ENCODE measurements at regions not wholly inside any gene's neighbourhood (a gene's known extent, or its start where the extent isn't known, plus 50 kb on each side); places are given as distances from the start of the nearest gene placed in this dataset.
"Not testable (repeated sequence)": the region's sequence is repeated elsewhere in the genome, so short reads cannot be mapped to it uniquely, and the experiment has no call there.

DNA sequence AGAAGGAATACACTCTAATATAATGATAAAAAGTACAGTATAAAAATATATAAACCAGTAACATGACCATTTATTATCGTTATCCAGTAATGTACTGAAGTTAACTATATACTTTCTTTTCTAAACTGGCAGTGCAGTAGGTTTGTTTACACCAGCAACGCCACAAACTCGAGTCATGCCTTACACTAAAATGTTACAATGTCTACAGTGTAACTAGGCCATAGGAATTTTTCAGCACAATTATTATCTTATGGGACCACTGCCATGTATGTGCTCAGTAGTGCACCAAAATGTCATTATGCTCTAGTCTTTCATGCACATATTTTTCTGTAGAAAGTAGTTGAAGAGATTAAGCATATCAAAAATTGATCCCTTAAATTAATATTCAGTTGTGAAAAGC lies 609.8 kb upstream of the BCHE start:
- Histone ChIP-seq H3K4me1 (ENCODE audit: control insufficient read depth, insufficient read depth, low read length) (no peaks in the 10 kb centered on the region), H3K27ac (ENCODE audit: insufficient read depth, low read depth, low read length, poor library complexity, severe bottlenecking) (no peak overlapping the region), H3K36me3 (ENCODE audit: control insufficient read depth, insufficient read depth, low read length) (no peaks in the 10 kb centered on the region), H3K4me3 (ENCODE audit: insufficient read depth, low read depth, low read length) (no peak overlapping the region), H3K27me3 (ENCODE audit: control insufficient read depth, insufficient read depth, low read length, poor library complexity, severe bottlenecking) (no peaks in the 10 kb centered on the region), H3K9me3 (ENCODE audit: control insufficient read depth, low read length) (no peaks in the 10 kb centered on the region)
- 97 to 98% methylated on average over 3 of the region's 3 CpGs for WGBS, 2 experiments

DNA sequence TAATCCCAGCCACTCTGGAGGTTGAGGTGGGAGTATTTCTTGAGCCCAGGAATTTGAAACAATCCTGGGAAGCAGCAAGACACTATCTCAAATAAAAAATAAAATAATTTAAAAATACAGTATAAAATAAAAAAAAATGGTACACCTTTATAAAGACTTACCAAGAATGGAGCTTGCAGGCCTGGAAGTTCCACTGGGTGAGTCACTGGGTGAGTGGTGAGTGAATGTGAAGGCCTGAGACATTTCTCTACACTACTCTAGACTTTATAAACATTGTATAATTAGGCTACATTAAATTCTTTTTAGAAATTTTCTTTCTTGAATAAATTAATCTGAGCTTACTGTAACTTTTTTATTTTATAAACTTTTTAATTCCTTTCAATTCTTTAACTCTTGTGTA lies 609.1 kb upstream of the BCHE start:
- Histone ChIP-seq H3K4me3 (ENCODE audit: insufficient read depth, low read depth, low read length) (no peak overlapping the region), H3K9me3 (ENCODE audit: control insufficient read depth, low read length) (no peaks in the 10 kb centered on the region), H3K36me3 (ENCODE audit: control insufficient read depth, insufficient read depth, low read length) (no peaks in the 10 kb centered on the region), H3K27me3 (ENCODE audit: control insufficient read depth, insufficient read depth, low read length, poor library complexity, severe bottlenecking) (no peaks in the 10 kb centered on the region), H3K27ac (ENCODE audit: insufficient read depth, low read depth, low read length, poor library complexity, severe bottlenecking) (no peak overlapping the region), H3K4me1 (ENCODE audit: control insufficient read depth, insufficient read depth, low read length) (no peaks in the 10 kb centered on the region)

DNA sequence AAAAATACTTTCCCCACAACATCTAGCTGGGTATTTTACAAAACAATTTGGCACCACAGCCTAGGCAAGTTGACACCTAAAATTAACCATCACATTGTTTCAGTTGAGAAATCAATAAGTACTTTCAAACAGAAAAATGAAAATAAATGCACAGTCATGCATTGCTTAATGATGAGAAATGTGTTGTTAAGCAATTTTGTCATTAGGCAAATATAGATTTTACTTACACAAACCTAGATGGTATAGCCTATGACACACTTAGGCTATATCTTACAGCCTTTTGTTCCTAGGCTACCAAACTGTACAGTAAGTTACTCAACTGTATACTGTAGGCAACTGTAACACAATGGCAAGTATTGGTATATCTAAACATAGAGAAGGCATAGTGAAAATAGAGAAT lies 608.6 kb upstream of the BCHE start:
- H3K27ac ChIP-seq (ENCODE audit: insufficient read depth, low read depth, low read length, poor library complexity, severe bottlenecking) = no peak overlapping the region
- no peaks in the 10 kb centered on the region for H3K9me3 ChIP-seq (ENCODE audit: control insufficient read depth, low read length)
- no peak overlapping the region for H3K4me3 ChIP-seq (ENCODE audit: insufficient read depth, low read depth, low read length)
- no peaks in the 10 kb centered on the region for H3K4me1 ChIP-seq (ENCODE audit: control insufficient read depth, insufficient read depth, low read length)
- no peaks in the 10 kb centered on the region for H3K27me3 ChIP-seq (ENCODE audit: control insufficient read depth, insufficient read depth, low read length, poor library complexity, severe bottlenecking)
- H3K36me3 ChIP-seq (ENCODE audit: control insufficient read depth, insufficient read depth, low read length) = no peaks in the 10 kb centered on the region

DNA sequence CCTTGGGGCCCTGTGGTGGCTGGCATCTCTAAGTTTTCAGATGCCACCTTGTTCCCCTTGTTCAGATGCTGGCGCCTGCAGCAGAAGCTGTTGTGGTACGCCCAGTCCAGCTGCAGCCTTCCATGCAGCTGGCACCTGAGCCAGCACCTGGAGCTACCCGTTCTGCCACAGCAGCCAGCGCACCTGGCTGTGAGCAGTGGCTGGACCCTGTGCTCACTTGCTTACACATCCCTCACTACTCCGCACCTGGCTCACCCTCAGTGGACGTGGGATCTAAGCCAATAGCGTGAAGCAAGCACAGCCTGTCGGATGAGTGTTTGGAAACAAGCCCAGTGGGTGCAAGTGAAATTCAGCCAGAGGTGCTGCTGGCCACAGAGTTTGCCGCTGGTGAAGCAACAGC lies 607.5 kb upstream of the BCHE start:
- 95 to 96% methylated on average over 9 of the region's 9 CpGs for WGBS, 2 experiments
- Histone ChIP-seq H3K27ac (ENCODE audit: insufficient read depth, low read depth, low read length, poor library complexity, severe bottlenecking) (no peak overlapping the region), H3K9me3 (ENCODE audit: control insufficient read depth, low read length) (no peaks in the 10 kb centered on the region), H3K27me3 (ENCODE audit: control insufficient read depth, insufficient read depth, low read length, poor library complexity, severe bottlenecking) (no peaks in the 10 kb centered on the region), H3K36me3 (ENCODE audit: control insufficient read depth, insufficient read depth, low read length) (no peaks in the 10 kb centered on the region), H3K4me3 (ENCODE audit: insufficient read depth, low read depth, low read length) (no peak overlapping the region), H3K4me1 (ENCODE audit: control insufficient read depth, insufficient read depth, low read length) (no peaks in the 10 kb centered on the region)

DNA sequence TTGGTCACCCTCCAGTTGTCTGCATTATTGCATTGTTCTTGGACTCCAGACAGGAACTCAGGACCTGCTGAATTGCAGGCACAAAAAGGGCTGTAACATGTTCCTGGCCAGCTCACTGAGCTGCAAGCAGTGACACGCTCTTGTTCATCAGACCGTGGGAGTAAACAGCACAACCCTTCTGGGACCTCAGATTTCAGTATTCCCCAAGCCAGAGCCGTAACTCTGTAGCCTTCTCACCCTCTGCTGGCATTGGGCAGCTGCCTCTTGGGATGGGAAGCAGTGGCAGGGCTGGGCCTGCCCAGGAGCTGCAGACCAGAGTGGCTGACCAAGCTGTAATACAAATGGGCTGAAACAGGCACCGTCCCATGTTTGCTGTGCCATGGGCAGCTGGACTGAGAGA lies 607.1 kb upstream of the BCHE start:
- WGBS, 2 experiments = 94 to 95% methylated on average over 4 of the region's 4 CpGs

DNA sequence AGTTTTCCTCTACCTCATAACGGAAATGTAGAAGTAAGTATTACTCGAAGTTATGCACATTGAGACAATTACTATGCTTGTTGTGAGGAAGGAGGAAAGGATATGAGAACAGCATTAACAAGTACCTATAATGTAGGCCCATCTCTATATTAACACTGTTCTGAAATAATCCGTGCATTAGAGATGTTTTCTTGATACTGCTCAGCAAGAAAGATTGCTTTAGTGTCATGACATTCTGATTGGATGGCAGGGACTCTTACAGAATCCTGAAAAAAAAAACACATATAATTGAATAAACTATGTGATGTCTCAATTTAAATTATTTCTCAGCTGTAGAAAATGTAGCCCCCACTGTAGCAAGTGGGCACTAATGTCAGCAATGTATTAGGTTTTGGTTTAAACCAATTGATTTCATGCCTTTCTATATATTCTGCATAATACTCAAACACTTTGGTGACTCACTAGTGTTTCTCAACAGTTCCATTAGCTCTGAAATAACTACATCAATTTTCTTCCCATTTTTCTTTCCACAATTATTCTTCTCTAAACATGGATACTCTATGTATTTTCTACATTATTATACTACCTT lies 598.3 kb upstream of the BCHE start:
- H3K27ac ChIP-seq (ENCODE audit: insufficient read depth, low read depth, low read length, poor library complexity, severe bottlenecking) = no peak overlapping the region
- H3K36me3 ChIP-seq (ENCODE audit: control insufficient read depth, insufficient read depth, low read length) = no peaks in the 10 kb centered on the region
- no peaks in the 10 kb centered on the region for H3K4me1 ChIP-seq (ENCODE audit: control insufficient read depth, insufficient read depth, low read length)
- 100% methylated on average over 1 to 3 of the region's 3 CpGs for WGBS, 2 experiments
- H3K9me3 ChIP-seq (ENCODE audit: control insufficient read depth, low read length) = no peaks in the 10 kb centered on the region
- H3K27me3 ChIP-seq (ENCODE audit: control insufficient read depth, insufficient read depth, low read length, poor library complexity, severe bottlenecking) = no peaks in the 10 kb centered on the region
- no peak overlapping the region for H3K4me3 ChIP-seq (ENCODE audit: insufficient read depth, low read depth, low read length)

More for the DNA sequence above, 607.1 kb upstream of the BCHE start:
- Histone ChIP-seq H3K4me3 (ENCODE audit: insufficient read depth, low read depth, low read length) (no peak overlapping the region), H3K27ac (ENCODE audit: insufficient read depth, low read depth, low read length, poor library complexity, severe bottlenecking) (no peak overlapping the region), H3K4me1 (ENCODE audit: control insufficient read depth, insufficient read depth, low read length) (no peaks in the 10 kb centered on the region), H3K27me3 (ENCODE audit: control insufficient read depth, insufficient read depth, low read length, poor library complexity, severe bottlenecking) (no peaks in the 10 kb centered on the region), H3K36me3 (ENCODE audit: control insufficient read depth, insufficient read depth, low read length) (no peaks in the 10 kb centered on the region), H3K9me3 (ENCODE audit: control insufficient read depth, low read length) (no peaks in the 10 kb centered on the region)

DNA sequence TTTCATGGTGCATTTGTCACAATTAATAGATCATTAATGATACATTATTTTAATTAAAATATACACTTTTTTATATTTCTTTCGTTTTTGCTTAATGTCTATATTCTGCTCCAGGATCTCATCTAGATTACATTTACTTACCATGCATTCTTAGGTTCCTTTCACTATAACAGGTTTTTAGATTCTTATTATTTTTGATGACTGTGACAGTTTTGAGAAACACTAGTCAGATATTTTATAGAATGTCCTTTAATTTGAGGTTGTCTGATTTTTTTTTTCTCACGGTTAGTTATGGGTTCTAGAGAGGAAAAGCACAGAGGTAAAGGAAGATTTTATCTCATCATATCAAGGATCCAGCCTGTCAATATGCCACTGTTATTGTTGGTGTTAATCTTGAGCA lies 595.8 kb upstream of the BCHE start:
- Histone ChIP-seq H3K27ac (ENCODE audit: insufficient read depth, low read depth, low read length, poor library complexity, severe bottlenecking) (no peak overlapping the region), H3K36me3 (ENCODE audit: control insufficient read depth, insufficient read depth, low read length) (no peaks in the 10 kb centered on the region), H3K4me3 (ENCODE audit: insufficient read depth, low read depth, low read length) (no peak overlapping the region), H3K9me3 (ENCODE audit: control insufficient read depth, low read length) (no peaks in the 10 kb centered on the region), H3K27me3 (ENCODE audit: control insufficient read depth, insufficient read depth, low read length, poor library complexity, severe bottlenecking) (no peaks in the 10 kb centered on the region), H3K4me1 (ENCODE audit: control insufficient read depth, insufficient read depth, low read length) (no peaks in the 10 kb centered on the region)
- WGBS, 2 experiments = 96 to 100% methylated on average over 1 to 2 of the region's 2 CpGs

DNA sequence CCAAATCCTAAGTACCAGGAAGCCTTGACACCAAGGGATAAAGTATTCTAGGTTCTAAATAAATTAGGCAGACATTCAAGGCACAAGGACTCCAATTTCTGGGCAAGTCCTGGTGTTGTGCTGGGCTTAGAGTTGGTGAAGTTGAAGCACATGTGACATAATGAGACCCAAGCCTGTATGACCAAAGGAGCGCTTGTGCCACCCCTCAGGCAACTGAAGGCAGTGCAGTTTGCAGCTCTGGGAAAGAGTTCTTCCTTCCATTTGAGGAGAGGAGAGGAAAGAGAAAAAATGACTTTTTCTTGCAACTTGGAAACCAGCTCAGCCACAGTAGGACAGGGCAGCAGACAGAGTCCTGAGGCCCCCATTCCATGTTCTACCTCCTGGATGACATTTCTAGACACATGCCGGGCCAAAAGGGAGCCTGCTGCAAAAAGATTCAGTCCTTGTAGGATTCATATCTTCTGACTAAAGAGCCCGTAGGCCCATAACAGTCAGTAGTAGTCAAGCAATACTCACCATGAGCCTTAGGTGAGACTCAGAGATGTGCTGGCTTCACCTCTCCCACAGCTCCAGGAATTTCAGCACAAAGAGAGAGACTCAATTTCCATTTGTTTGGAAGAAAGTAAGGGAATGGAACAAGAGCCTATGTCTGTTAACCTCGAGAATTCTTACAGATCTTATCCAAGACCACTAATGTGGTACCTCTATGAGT lies 588.8 kb upstream of the BCHE start:
- 86 to 90% methylated on average over 4 of the region's 4 CpGs for WGBS, 2 experiments
- Histone ChIP-seq H3K4me3 (ENCODE audit: insufficient read depth, low read depth, low read length) (no peak overlapping the region), H3K4me1 (ENCODE audit: control insufficient read depth, insufficient read depth, low read length) (no peaks in the 10 kb centered on the region), H3K36me3 (ENCODE audit: control insufficient read depth, insufficient read depth, low read length) (no peaks in the 10 kb centered on the region), H3K9me3 (ENCODE audit: control insufficient read depth, low read length) (no peaks in the 10 kb centered on the region), H3K27ac (ENCODE audit: insufficient read depth, low read depth, low read length, poor library complexity, severe bottlenecking) (no peak overlapping the region), H3K27me3 (ENCODE audit: control insufficient read depth, insufficient read depth, low read length, poor library complexity, severe bottlenecking) (no peaks in the 10 kb centered on the region)

DNA sequence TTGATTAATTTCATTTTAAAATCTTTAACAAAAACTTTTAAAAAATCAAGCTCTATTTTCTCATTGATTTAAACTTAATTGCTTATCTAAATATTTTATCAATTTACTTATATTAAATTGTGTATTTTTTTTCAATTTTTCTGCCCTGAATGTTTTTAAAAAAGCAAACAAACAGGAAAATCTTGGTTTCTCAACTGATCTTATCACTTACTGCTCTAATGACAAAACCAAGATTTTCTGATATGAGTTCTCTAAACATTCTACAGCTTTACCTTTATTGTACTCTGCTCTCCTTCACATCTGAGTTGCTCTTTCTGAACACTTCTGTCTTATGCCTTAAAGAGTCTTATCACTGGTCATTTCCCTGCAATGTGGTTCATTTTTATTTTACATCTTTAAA lies 587.8 kb upstream of the BCHE start:
- Histone ChIP-seq H3K27me3 (ENCODE audit: control insufficient read depth, insufficient read depth, low read length, poor library complexity, severe bottlenecking) (no peaks in the 10 kb centered on the region), H3K4me1 (ENCODE audit: control insufficient read depth, insufficient read depth, low read length) (no peaks in the 10 kb centered on the region), H3K9me3 (ENCODE audit: control insufficient read depth, low read length) (no peaks in the 10 kb centered on the region), H3K27ac (ENCODE audit: insufficient read depth, low read depth, low read length, poor library complexity, severe bottlenecking) (no peak overlapping the region), H3K4me3 (ENCODE audit: insufficient read depth, low read depth, low read length) (no peak overlapping the region), H3K36me3 (ENCODE audit: control insufficient read depth, insufficient read depth, low read length) (no peaks in the 10 kb centered on the region)

DNA sequence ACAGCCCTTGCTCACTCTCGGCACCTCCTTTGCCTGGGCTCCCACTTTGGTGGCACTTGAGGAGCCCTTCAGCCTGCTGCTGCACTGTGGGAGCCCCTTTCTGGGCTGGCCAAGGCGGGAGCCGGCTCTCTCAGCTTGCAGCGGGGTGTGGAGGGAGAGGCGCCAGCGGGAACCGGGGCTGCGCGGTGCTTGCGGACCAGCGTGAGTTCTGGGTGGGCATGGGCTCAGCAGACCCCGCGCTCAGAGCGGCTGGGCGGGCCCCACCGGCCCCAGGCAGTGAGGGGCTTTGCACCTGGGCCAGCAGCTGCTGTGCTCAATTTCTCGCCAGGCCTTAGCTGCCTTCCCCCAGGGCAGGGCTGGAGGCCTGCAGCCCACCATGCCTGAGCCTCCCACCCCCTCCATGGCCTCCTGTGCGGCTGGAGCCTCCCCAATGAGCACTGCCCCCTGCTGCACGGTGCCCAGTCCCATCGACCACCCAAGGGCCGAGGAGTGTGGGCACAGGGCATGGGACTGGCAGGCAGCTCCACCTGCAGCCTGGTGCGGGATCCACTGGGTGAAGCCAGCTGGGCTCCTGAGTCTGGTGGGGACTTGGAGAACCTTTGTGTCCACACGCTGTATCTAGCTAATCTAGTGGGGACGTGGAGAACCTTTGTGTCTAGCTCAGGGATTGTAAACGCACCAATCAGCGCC lies 586.7 kb upstream of the BCHE start:
- WGBS, 2 experiments = 97% methylated on average over 26 of the region's 26 CpGs
- H3K27me3 ChIP-seq (ENCODE audit: control insufficient read depth, insufficient read depth, low read length, poor library complexity, severe bottlenecking); H3K27ac ChIP-seq (ENCODE audit: insufficient read depth, low read depth, low read length, poor library complexity, severe bottlenecking); H3K36me3 ChIP-seq (ENCODE audit: control insufficient read depth, insufficient read depth, low read length); H3K9me3 ChIP-seq (ENCODE audit: control insufficient read depth, low read length); H3K4me3 ChIP-seq (ENCODE audit: insufficient read depth, low read depth, low read length); H3K4me1 ChIP-seq (ENCODE audit: control insufficient read depth, insufficient read depth, low read length): not testable (repeated sequence)

Data from ectodermal cell (in vitro differentiated cells).